ENCODE measurements at regions not wholly inside any gene's neighbourhood (a gene's known extent, or its start where the extent isn't known, plus 50 kb on each side); places are given as distances from the start of the nearest gene placed in this dataset.
A peak's percentile ranks its signal among the peaks of the same experiment; 100 is the strongest.

GRCh38 chr18:6465281-6465680 lies 50.6 kb upstream of the L3MBTL4 start:
- no peak for DNase-seq (ENCODE audit: low spot score)
- ATAC-seq, result no peak

- DNase-seq (ENCODE audit: low spot score), result no peak
- ATAC-seq, result no peak
Observed at GRCh38 chr18:6476190-6476589, 61.5 kb upstream of the L3MBTL4 start.

GRCh38 chr18:6476880-6477279 lies 62.2 kb upstream of the L3MBTL4 start:
- ATAC-seq (no peak), DNase-seq (ENCODE audit: low spot score) (no peak)

- no peak for DNase-seq (ENCODE audit: low spot score)
- no peak for ATAC-seq
Observed at GRCh38 chr18:6478121-6478520, 63.4 kb upstream of the L3MBTL4 start.

GRCh38 chr18:6479699-6480098 lies 65.0 kb upstream of the L3MBTL4 start:
- DNase-seq (ENCODE audit: low spot score) (no peak), ATAC-seq (no peak)

- peak; percentile 100 for ATAC-seq
Observed at GRCh38 chr18:6482198-6482977, 67.7 kb upstream of the L3MBTL4 start.

GRCh38 chr18:6484659-6485058 lies 69.9 kb upstream of the L3MBTL4 start:
- DNase-seq (ENCODE audit: low spot score) (no peak), ATAC-seq (no peak)

More at GRCh38 chr18:6482198-6482977, 67.7 kb upstream of the L3MBTL4 start:
- DNase-seq (ENCODE audit: low spot score), result peak; percentile 68

GRCh38 chr18:6486313-6486712 lies 71.6 kb upstream of the L3MBTL4 start:
- no peak for ATAC-seq
- no peak for DNase-seq (ENCODE audit: low spot score)

GRCh38 chr18:6486764-6487426 lies 72.2 kb upstream of the L3MBTL4 start:
- DNase-seq (ENCODE audit: low spot score) (no peak), ATAC-seq (no peak)

GRCh38 chr18:6487968-6488367 lies 73.3 kb upstream of the L3MBTL4 start:
- DNase-seq (ENCODE audit: low spot score) (no peak), ATAC-seq (no peak)

GRCh38 chr18:6488956-6489355 lies 74.2 kb upstream of the L3MBTL4 start:
- ATAC-seq (no peak), DNase-seq (ENCODE audit: low spot score) (no peak)

- ATAC-seq, result no peak
Observed at GRCh38 chr18:6489977-6490376, 75.3 kb upstream of the L3MBTL4 start.

GRCh38 chr18:6493194-6493593 lies 78.5 kb upstream of the L3MBTL4 start:
- ATAC-seq (no peak), DNase-seq (ENCODE audit: low spot score) (no peak)

More at GRCh38 chr18:6489977-6490376, 75.3 kb upstream of the L3MBTL4 start:
- DNase-seq (ENCODE audit: low spot score), result no peak

- ATAC-seq, result no peak
- DNase-seq (ENCODE audit: low spot score), result no peak
Observed at GRCh38 chr18:6495536-6495935, 80.8 kb upstream of the L3MBTL4 start.

- DNase-seq (ENCODE audit: low spot score), result no peak
- no peak for ATAC-seq
Observed at GRCh38 chr18:6497543-6497942, 82.8 kb upstream of the L3MBTL4 start.

- no peak for ATAC-seq
- no peak for DNase-seq (ENCODE audit: low spot score)
Observed at GRCh38 chr18:6498289-6498856, 83.7 kb upstream of the L3MBTL4 start.

GRCh38 chr18:6504605-6505497 lies 90.1 kb upstream of the L3MBTL4 start:
- DNase-seq (ENCODE audit: low spot score) (no peak), ATAC-seq (no peak)

GRCh38 chr18:6505498-6505875 lies 90.8 kb upstream of the L3MBTL4 start:
- no peak for DNase-seq (ENCODE audit: low spot score)
- no peak for ATAC-seq

GRCh38 chr18:6509417-6509816 lies 94.7 kb upstream of the L3MBTL4 start:
- ATAC-seq (no peak), DNase-seq (ENCODE audit: low spot score) (no peak)

GRCh38 chr18:6509832-6510231 lies 95.1 kb upstream of the L3MBTL4 start:
- DNase-seq (ENCODE audit: low spot score) (no peak), ATAC-seq (no peak)

GRCh38 chr18:6520901-6521300 lies 106.2 kb upstream of the L3MBTL4 start:
- ATAC-seq (no peak), DNase-seq (ENCODE audit: low spot score) (no peak)
